BJ (cell line): ENCODE measurements at regions not wholly inside any gene's neighbourhood (a gene's known extent, or its start where the extent isn't known, plus 50 kb on each side); places are given as distances from the start of the nearest gene placed in this dataset.
"Not testable (repeated sequence)": the region's sequence is repeated elsewhere in the genome, so short reads cannot be mapped to it uniquely, and the experiment has no call there.

Experiments
- CTCF ChIA-PET: fragments of 350-600 bp; formaldehyde crosslinking; extraction: SDS; loops from one replicate; lab custom pipeline; 2021; ENCODE audit warnings: antibody characterized with exemption, inconsistent platforms; lab: Yijun Ruan, JAX
- POLR2A ChIA-PET: fragments of 300-600 bp; sonication (Branson Sonifier 250); formaldehyde crosslinking; extraction: SDS; loops from one replicate; lab custom pipeline; 2021; ENCODE audit warnings: antibody characterized with exemption; lab: Charles Lee
- DNase-seq: peaks from one replicate; pipeline ENCODE4 v3.0.0-alpha.2; 2011; ENCODE audit warnings: low read depth
- H3K27me3 ChIP-seq: 2 replicates; pipeline ENCODE4 v1.6.0; 2011; ENCODE audit warnings: low read length; ENCODE audit not compliant: control insufficient read depth, insufficient read depth
- H3K36me3 ChIP-seq: 2 replicates; pipeline ENCODE4 v1.5.1; 2011; ENCODE audit warnings: low read length; ENCODE audit not compliant: control insufficient read depth, insufficient read depth
- H3K4me3 ChIP-seq: 2 replicates; pipeline ENCODE4 v1.5.1; 2011; ENCODE audit warnings: low read depth, mild to moderate bottlenecking, control low read depth, low read length
- TF ChIP-seq, protein P1 (sequence below): IDR thresholded peaks from 2 replicates; pipeline ENCODE4 v1.5.1; 2011; ENCODE audit warnings: low read depth, mild to moderate bottlenecking, control low read depth, inconsistent platforms, low read length, moderate library complexity; ENCODE audit not compliant: insufficient read depth

GRCh38 chr12:107607464-107608392, 77.9 kb upstream of the PWP1 start:
- ChIA-PET CTCF (interaction anchor here (0.6 to 10.0 kb wide), 29 partner anchors 9 to 495 kb away, joined by 3 to 341 read pairs (median 4); a partner anchor contains a TSS), POLR2A (no interaction called here)
- Histone ChIP-seq H3K27me3 (no peaks in the 10 kb centered on the region), H3K36me3 (no peaks in the 10 kb centered on the region), H3K4me3 (no peak overlapping the region)
- TF ChIP-seq, protein P1, sequence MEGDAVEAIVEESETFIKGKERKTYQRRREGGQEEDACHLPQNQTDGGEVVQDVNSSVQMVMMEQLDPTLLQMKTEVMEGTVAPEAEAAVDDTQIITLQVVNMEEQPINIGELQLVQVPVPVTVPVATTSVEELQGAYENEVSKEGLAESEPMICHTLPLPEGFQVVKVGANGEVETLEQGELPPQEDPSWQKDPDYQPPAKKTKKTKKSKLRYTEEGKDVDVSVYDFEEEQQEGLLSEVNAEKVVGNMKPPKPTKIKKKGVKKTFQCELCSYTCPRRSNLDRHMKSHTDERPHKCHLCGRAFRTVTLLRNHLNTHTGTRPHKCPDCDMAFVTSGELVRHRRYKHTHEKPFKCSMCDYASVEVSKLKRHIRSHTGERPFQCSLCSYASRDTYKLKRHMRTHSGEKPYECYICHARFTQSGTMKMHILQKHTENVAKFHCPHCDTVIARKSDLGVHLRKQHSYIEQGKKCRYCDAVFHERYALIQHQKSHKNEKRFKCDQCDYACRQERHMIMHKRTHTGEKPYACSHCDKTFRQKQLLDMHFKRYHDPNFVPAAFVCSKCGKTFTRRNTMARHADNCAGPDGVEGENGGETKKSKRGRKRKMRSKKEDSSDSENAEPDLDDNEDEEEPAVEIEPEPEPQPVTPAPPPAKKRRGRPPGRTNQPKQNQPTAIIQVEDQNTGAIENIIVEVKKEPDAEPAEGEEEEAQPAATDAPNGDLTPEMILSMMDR: peak; percentile 95
- DNase-seq: no peak

- POLR2A ChIA-PET: not testable (repeated sequence)
- CTCF ChIA-PET: interaction anchor here (1.2 to 10.0 kb wide), 13 partner anchors 10 to 487 kb away, joined by 3 to 341 read pairs (median 9); no protein-coding TSS in a partner anchor
These were observed 76.8 kb upstream of the PWP1 start for GRCh38 chr12:107608779-107609178.

GRCh38 chr12:107610021-107610859, 75.4 kb upstream of the PWP1 start:
- TF ChIP-seq, protein P1: peak; percentile 79
- ChIA-PET POLR2A (no interaction called here), CTCF (interaction anchor here (0.9 to 10.0 kb wide), 12 partner anchors 9 to 499 kb away, joined by 3 to 341 read pairs (median 4); no protein-coding TSS in a partner anchor)
- DNase-seq: no peak
- no peak overlapping the region for H3K4me3 ChIP-seq
- no peaks in the 10 kb centered on the region for H3K27me3 ChIP-seq
- no peaks in the 10 kb centered on the region for H3K36me3 ChIP-seq

More at GRCh38 chr12:107608779-107609178, 76.8 kb upstream of the PWP1 start:
- not testable (repeated sequence) for H3K4me3 ChIP-seq, H3K27me3 ChIP-seq, H3K36me3 ChIP-seq, DNase-seq

DNA sequence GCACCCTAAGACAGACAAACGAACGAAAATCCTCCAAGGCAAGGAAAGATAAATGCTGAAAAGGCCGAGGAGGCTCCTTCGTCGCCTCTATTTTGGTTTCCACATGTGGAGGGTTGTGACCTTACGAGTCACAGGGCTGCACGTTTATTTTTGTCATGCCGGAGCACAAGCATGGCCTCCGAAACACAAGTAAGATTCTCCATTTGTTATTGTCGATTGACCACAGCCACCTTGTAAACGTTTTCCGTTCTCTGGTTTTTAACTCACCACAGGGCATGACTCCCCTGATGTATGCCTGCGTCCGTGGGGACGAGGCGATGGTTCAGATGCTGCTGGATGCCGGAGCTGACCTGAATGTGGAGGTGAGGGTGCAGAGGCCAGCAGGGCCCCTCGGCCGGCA, 73.1 kb upstream of the PWP1 start:
- POLR2A ChIA-PET: no interaction called here
- H3K27me3 ChIP-seq: no peaks in the 10 kb centered on the region
- TF ChIP-seq, protein P1: no peak
- CTCF ChIA-PET: interaction anchor here (1.3 to 10.0 kb wide), 4 partner anchors 209 to 520 kb away, joined by 3 to 341 read pairs (median 4); no protein-coding TSS in a partner anchor
- no peak overlapping the region for H3K4me3 ChIP-seq
- DNase-seq: no peak
- H3K36me3 ChIP-seq: no peaks in the 10 kb centered on the region

DNA sequence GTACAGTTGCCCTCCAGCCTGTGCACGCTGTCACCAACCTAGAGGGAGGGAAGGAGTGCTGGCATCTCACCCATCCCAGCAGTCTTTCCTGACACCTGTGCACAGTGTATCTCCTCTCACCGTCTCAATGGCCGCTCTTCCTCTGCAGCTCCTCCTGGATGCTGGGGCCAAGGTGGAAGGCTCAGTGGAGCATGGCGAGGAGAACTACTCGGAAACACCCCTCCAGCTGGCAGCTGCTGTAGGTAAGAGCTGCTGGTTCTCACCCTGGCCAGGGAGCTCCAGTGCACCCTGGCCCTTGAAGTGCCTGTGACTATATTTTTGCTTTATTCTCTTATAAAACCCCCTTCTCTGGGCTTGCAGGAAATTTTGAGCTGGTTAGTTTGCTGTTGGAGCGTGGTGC, 68.7 kb upstream of the PWP1 start:
- no peak for DNase-seq
- POLR2A ChIA-PET: interaction anchor here (0.6 kb wide), 1 partner anchor 342 kb away, joined by 3 read pairs; no protein-coding TSS in a partner anchor
- CTCF ChIA-PET: interaction anchor here (2.3 to 5.6 kb wide), 2 partner anchors 8 to 485 kb away, joined by 14 to 47 read pairs; no protein-coding TSS in a partner anchor
- Histone ChIP-seq H3K36me3 (no peaks in the 10 kb centered on the region), H3K4me3 (no peak overlapping the region), H3K27me3 (no peaks in the 10 kb centered on the region)
- TF ChIP-seq, protein P1: no peak
